Chondrocyte (in vitro differentiated cells): ENCODE measurements at regions not wholly inside any gene's neighbourhood (a gene's known extent, or its start where the extent isn't known, plus 50 kb on each side); places are given as distances from the start of the nearest gene placed in this dataset.
"Not testable (repeated sequence)": the region's sequence is repeated elsewhere in the genome, so short reads cannot be mapped to it uniquely, and the experiment has no call there.

Experiments
- DNase-seq: peaks from one replicate; pipeline ENCODE4 v3.0.0; 2021; ENCODE audit warnings: mixed read lengths, low spot score
- H3K27ac Mint-ChIP-seq: one replicate; pipeline ENCODE4 v1.8.0; 2021; ENCODE audit warnings: mild to moderate bottlenecking, moderate library complexity, mixed read lengths; ENCODE audit not compliant: unreplicated experiment
- H3K27me3 Mint-ChIP-seq: 2 replicates; pipeline ENCODE4 v1.8.0; 2021; ENCODE audit warnings: low read depth, mixed read lengths
- H3K36me3 Mint-ChIP-seq: 2 replicates; pipeline ENCODE4 v1.8.0; 2021; ENCODE audit warnings: low read depth, mixed read lengths
- H3K4me1 Mint-ChIP-seq: 2 replicates; pipeline ENCODE4 v1.8.0; 2021; ENCODE audit warnings: low read depth, mild to moderate bottlenecking, mixed read lengths
- H3K4me3 Mint-ChIP-seq: one replicate; pipeline ENCODE4 v1.8.0; 2021; ENCODE audit warnings: mild to moderate bottlenecking, moderate library complexity, mixed read lengths; ENCODE audit not compliant: unreplicated experiment
- H3K9me3 Mint-ChIP-seq: 2 replicates; pipeline ENCODE4 v1.8.0; 2021; ENCODE audit warnings: low read depth, mixed read lengths
- CTCF ChIP-seq: fragments of 200-600 bp; sonication (generic); IDR thresholded peaks from 2 replicates; pipeline ENCODE4 v1.5.0; 2021; ENCODE audit warnings: antibody characterized with exemption, mild to moderate bottlenecking, moderate library complexity

DNA sequence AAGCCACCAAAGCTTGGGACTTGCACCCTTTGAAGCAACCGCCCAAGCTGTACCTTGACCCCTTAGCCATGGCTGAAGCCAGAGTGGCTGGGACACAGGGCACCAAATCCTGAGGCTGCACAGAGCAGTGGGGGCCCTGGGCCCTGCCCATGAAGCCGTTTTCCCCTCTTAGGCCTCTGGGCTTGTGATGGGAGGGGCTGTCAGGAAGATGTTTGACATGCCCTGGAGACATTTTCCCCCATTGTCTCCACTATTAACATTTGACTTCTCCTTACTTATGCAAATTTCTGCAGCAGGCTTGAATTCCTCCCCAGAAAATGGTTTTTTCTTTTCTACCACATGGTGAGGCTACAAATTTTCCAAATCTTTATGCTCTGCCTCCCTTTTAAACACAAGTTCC is 522.2 kb downstream of the EDEM1 start:
- TF ChIP-seq CTCF: no peak
- Mint-ChIP-seq H3K27me3 (peaks cover 1% of the 10 kb centered on the region), H3K27ac (no peak overlapping the region), H3K36me3 (no peaks in the 10 kb centered on the region), H3K4me1 (no peaks in the 10 kb centered on the region), H3K9me3 (peaks cover 14% of the 10 kb centered on the region), H3K4me3 (no peak overlapping the region)
- no peak for DNase-seq

- peaks cover 1% of the 10 kb centered on the region for H3K27me3 Mint-ChIP-seq
- TF ChIP-seq CTCF: no peak
These were observed 523.2 kb downstream of the EDEM1 start for GRCh38 chr3:5710718-5711117.

DNA sequence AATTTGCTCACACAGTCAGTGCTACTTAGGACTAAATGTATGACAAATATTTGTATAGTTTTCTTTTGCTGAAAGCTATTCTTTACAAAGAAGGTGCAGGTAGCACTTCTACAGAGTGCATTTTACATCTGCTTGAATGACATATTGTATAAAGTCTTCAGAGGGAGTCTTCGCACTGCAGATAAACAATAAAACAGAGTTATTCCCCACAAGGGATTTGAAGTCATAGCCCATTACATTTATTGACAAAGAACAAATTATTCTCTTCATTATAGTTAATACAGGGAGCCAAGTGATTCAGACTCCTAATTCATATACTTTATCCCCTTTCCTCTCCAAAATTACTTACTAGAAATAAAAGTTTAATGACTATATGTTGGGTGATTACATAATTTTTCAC is 529.7 kb downstream of the EDEM1 start:
- Mint-ChIP-seq H3K36me3 (no peaks in the 10 kb centered on the region), H3K4me1 (no peaks in the 10 kb centered on the region), H3K9me3 (peaks cover 11% of the 10 kb centered on the region), H3K27ac (no peak overlapping the region), H3K4me3 (no peak overlapping the region), H3K27me3 (peaks cover 3% of the 10 kb centered on the region)
- no peak for DNase-seq
- TF ChIP-seq CTCF: no peak

More at GRCh38 chr3:5710718-5711117, 523.2 kb downstream of the EDEM1 start:
- Mint-ChIP-seq H3K4me1 (no peaks in the 10 kb centered on the region), H3K9me3 (peaks cover 12% of the 10 kb centered on the region), H3K27ac (no peak overlapping the region), H3K4me3 (no peak overlapping the region), H3K36me3 (no peaks in the 10 kb centered on the region)
- no peak for DNase-seq

- DNase-seq, H3K36me3 Mint-ChIP-seq, H3K4me1 Mint-ChIP-seq, H3K4me3 Mint-ChIP-seq, H3K27me3 Mint-ChIP-seq, H3K27ac Mint-ChIP-seq, H3K9me3 Mint-ChIP-seq: not testable (repeated sequence)
These were observed 532.2 kb downstream of the EDEM1 start for GRCh38 chr3:5719668-5720067.

DNA sequence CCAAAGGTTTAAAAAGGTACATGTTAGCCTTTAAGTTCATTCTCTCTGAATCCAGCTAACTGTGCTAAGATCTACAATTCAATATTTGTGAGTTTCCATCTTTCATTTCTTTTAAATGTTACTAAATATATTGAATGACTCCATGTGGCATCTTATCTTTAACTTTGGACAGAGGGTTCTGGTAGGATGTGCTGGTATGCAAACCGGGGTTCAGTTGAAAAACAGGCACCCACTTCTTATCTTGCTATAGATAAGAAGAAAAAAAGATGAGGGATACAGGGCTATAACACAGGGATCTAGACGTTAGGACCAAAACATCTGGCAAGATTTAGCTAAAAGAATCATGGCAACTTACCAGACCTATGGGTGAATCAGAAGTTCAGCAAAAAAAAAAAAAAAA is 538.3 kb downstream of the EDEM1 start:
- Mint-ChIP-seq H3K27me3 (peaks cover 2% of the 10 kb centered on the region), H3K9me3 (peaks cover 3% of the 10 kb centered on the region), H3K4me1 (no peaks in the 10 kb centered on the region), H3K27ac (no peak overlapping the region), H3K36me3 (no peaks in the 10 kb centered on the region), H3K4me3 (no peak overlapping the region)
- TF ChIP-seq CTCF: no peak
- no peak for DNase-seq

GRCh38 chr3:5726621-5727020 is 539.1 kb downstream of the EDEM1 start:
- no peak overlapping the region for H3K4me3 Mint-ChIP-seq
- H3K27ac Mint-ChIP-seq: no peak overlapping the region
- H3K9me3 Mint-ChIP-seq: no peaks in the 10 kb centered on the region
- H3K36me3 Mint-ChIP-seq: no peaks in the 10 kb centered on the region
- no peaks in the 10 kb centered on the region for H3K27me3 Mint-ChIP-seq
- no peak for TF ChIP-seq CTCF
- DNase-seq: no peak
- no peaks in the 10 kb centered on the region for H3K4me1 Mint-ChIP-seq
